ENCODE measurements at regions not wholly inside any gene's neighbourhood (a gene's known extent, or its start where the extent isn't known, plus 50 kb on each side); places are given as distances from the start of the nearest gene placed in this dataset.

GRCh38 chr2:14684516-14684915, 52.0 kb downstream of the LRATD1 start:
- H3K4me3 Mint-ChIP-seq: no peak overlapping the region
- H3K36me3 Mint-ChIP-seq (ENCODE audit: low read depth): no peaks in the 10 kb centered on the region
- DNase-seq: no peak
- H3K9me3 Mint-ChIP-seq: peaks cover 9% of the 10 kb centered on the region
- H3K27ac Mint-ChIP-seq: no peak overlapping the region
- no peaks in the 10 kb centered on the region for H3K4me1 Mint-ChIP-seq (ENCODE audit: low read depth)
- no peaks in the 10 kb centered on the region for H3K27me3 Mint-ChIP-seq

DNA sequence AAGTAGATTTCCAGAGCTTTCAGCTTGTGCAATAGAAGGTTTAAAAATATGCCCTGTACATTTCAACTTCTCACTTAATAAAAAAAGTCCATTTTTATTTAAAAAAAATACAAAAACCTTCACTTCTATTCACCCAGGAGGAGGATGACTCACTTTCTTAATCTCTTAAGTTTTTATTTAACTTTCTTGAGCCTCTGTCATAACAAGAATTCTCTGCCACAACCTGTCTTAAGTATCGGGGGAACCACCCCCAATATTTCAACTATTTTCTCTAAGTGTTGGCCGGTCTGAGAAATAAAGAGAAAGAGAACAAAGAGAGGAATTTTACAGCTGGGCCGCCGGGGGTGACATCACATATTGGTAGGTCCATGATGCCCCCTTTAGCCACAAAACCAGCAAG, 58.4 kb downstream of the LRATD1 start:
- Mint-ChIP-seq H3K4me1 (ENCODE audit: low read depth) (no peaks in the 10 kb centered on the region), H3K36me3 (ENCODE audit: low read depth) (no peaks in the 10 kb centered on the region), H3K27ac (no peak overlapping the region), H3K9me3 (peaks cover 22% of the 10 kb centered on the region), H3K27me3 (no peaks in the 10 kb centered on the region), H3K4me3 (no peak overlapping the region)
- DNase-seq: no peak

GRCh38 chr2:14693874-14694273, 61.4 kb downstream of the LRATD1 start:
- Mint-ChIP-seq H3K27ac (no peak overlapping the region), H3K9me3 (peaks cover 15% of the 10 kb centered on the region), H3K4me1 (ENCODE audit: low read depth) (no peaks in the 10 kb centered on the region), H3K4me3 (no peak overlapping the region), H3K27me3 (no peaks in the 10 kb centered on the region), H3K36me3 (ENCODE audit: low read depth) (no peaks in the 10 kb centered on the region)
- DNase-seq: no peak

DNA sequence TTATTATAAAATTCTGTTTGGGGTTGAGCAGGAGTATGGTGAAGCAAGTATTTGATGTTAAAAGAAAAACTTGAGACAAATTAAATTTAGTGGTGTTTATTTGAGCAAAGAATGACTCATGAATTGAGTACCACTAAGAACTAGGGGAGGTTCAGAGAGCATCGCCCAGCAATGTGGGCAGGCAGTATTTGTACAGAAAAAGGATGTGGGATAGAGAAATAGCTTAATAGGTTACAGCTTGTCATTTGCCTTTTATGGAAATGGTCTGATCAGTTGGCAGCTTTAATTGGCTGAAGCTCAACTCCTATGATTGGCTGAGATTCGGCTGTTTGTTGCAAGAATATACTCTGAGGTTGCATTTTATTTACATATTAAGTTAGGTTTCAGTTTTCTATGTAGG, 68.2 kb downstream of the LRATD1 start:
- Mint-ChIP-seq H3K4me1 (ENCODE audit: low read depth) (no peaks in the 10 kb centered on the region), H3K27me3 (no peaks in the 10 kb centered on the region), H3K27ac (no peak overlapping the region), H3K4me3 (no peak overlapping the region), H3K9me3 (no peaks in the 10 kb centered on the region), H3K36me3 (ENCODE audit: low read depth) (no peaks in the 10 kb centered on the region)
- DNase-seq: no peak

DNA sequence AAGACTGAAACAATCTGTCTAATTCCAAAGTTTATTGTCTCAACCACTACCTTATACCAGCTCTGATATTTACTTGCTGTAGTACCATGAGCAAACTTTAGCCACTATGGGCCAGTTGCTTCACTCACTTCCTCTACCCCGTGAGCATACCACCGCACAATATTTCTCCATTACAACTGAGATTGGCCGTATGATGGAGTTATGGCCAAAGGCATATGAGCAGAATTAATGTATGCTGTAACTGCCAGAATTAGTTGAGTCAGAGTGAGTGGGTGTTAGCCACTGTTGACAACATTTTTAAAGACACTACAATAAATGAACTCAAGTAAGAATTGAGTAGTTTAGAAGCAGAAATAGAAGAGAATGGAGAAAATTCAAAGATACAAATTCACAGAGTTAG, 69.7 kb downstream of the LRATD1 start:
- Mint-ChIP-seq H3K36me3 (ENCODE audit: low read depth) (no peaks in the 10 kb centered on the region), H3K9me3 (peaks cover 2% of the 10 kb centered on the region), H3K4me1 (ENCODE audit: low read depth) (no peaks in the 10 kb centered on the region), H3K27me3 (no peaks in the 10 kb centered on the region), H3K27ac (no peak overlapping the region), H3K4me3 (no peak overlapping the region)
- DNase-seq: no peak

DNA sequence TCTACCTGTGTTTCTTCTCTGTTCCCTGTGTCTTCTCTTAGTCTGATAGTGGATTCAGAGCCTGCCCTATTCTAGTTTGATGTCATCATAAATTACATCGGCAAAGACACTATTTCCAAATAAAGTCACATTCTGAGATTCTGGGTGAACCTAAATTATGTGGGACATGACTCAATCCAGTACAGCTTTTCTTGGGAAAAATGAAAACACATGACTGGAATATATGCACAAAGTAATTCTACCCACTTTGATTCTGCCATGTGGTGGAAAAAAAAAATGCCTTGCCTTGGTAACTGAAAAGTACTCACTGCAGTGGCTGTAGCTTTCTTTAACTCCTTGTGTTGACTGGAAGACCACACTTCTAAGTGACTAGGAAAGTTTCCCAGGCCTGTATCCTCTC, 73.7 kb downstream of the LRATD1 start:
- Mint-ChIP-seq H3K4me3 (no peak overlapping the region), H3K9me3 (peaks cover 2% of the 10 kb centered on the region), H3K27me3 (no peaks in the 10 kb centered on the region), H3K27ac (no peak overlapping the region), H3K4me1 (ENCODE audit: low read depth) (no peaks in the 10 kb centered on the region), H3K36me3 (ENCODE audit: low read depth) (no peaks in the 10 kb centered on the region)
- DNase-seq: no peak

DNA sequence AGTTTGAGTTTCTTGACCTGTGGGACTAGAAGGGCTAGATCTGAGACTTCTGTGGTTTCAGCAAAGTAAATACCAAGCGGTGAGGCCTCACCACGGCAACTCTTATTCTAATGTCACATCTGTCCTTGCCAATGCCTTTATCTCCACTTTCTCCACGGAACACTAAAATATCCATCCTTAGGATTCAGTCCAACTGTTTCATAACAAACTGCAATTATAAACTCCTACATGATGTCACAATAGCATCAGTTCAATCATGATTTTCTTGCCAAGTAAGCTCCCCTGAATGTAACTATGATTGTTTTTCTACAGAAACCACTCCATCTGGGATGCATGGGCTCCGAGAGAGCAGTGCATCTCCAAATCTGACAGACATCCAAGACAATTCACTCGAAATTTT, 79.6 kb downstream of the LRATD1 start:
- Mint-ChIP-seq H3K4me3 (no peak overlapping the region), H3K4me1 (ENCODE audit: low read depth) (no peaks in the 10 kb centered on the region), H3K36me3 (ENCODE audit: low read depth) (no peaks in the 10 kb centered on the region), H3K27ac (no peak overlapping the region), H3K27me3 (no peaks in the 10 kb centered on the region), H3K9me3 (no peaks in the 10 kb centered on the region)
- no peak for DNase-seq

DNA sequence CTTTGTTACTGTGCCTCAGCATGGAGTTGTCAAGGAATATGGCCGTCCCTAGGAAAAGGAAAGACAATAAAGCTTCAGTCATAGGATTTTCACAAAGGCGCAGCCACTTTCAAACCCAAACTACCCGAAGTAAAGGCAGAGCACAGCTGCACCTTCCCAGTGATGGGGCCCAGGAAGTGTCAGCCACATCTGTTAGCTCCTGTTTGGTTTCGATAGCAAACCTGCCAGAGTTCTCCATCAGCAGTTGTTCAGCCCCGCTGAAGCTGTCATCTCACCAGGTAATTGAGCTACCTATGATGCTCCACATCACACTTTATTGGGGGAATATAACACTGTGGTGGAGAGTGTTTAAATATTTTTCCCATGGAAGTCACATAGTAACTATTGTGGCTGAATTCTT, 80.7 kb downstream of the LRATD1 start:
- no peaks in the 10 kb centered on the region for H3K27me3 Mint-ChIP-seq
- no peak overlapping the region for H3K27ac Mint-ChIP-seq
- no peaks in the 10 kb centered on the region for H3K4me1 Mint-ChIP-seq (ENCODE audit: low read depth)
- no peaks in the 10 kb centered on the region for H3K9me3 Mint-ChIP-seq
- H3K4me3 Mint-ChIP-seq: no peak overlapping the region
- no peaks in the 10 kb centered on the region for H3K36me3 Mint-ChIP-seq (ENCODE audit: low read depth)
- no peak for DNase-seq

- Mint-ChIP-seq H3K4me3 (no peak overlapping the region), H3K4me1 (ENCODE audit: low read depth) (no peaks in the 10 kb centered on the region), H3K27me3 (no peaks in the 10 kb centered on the region), H3K27ac (no peak overlapping the region), H3K36me3 (ENCODE audit: low read depth) (no peaks in the 10 kb centered on the region), H3K9me3 (no peaks in the 10 kb centered on the region)
- no peak for DNase-seq
Measured at GRCh38 chr2:14715600-14715999, 83.1 kb downstream of the LRATD1 start.

GRCh38 chr2:14716319-14716718, 83.8 kb downstream of the LRATD1 start:
- DNase-seq: no peak
- H3K36me3 Mint-ChIP-seq (ENCODE audit: low read depth): no peaks in the 10 kb centered on the region
- no peak overlapping the region for H3K27ac Mint-ChIP-seq
- no peak overlapping the region for H3K4me3 Mint-ChIP-seq
- H3K9me3 Mint-ChIP-seq: no peaks in the 10 kb centered on the region
- H3K27me3 Mint-ChIP-seq: no peaks in the 10 kb centered on the region
- no peaks in the 10 kb centered on the region for H3K4me1 Mint-ChIP-seq (ENCODE audit: low read depth)

- Mint-ChIP-seq H3K4me1 (ENCODE audit: low read depth) (no peaks in the 10 kb centered on the region), H3K36me3 (ENCODE audit: low read depth) (no peaks in the 10 kb centered on the region)
Measured at GRCh38 chr2:14717131-14717530, 84.6 kb downstream of the LRATD1 start.

DNA sequence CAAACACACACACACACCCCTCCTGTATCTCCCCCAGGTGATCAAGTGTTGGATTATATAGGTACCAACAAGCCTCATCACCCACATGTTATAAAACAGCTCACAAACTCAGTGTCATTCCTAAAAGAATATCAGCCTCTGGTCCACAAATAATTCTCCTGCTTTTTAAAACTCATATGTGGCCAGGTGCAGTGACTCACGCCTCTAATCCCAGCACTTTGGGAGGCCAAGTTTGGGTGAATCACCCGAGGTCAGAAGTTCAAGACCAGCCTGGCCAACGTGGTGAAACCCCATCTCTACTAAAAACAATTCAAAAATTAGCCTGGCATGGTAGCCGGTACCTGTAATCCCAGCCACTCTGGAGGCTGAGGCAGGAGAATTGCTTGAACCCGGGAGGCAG, 87.8 kb downstream of the LRATD1 start:
- Mint-ChIP-seq H3K27ac (no peak overlapping the region), H3K9me3 (no peaks in the 10 kb centered on the region), H3K36me3 (ENCODE audit: low read depth) (no peaks in the 10 kb centered on the region), H3K4me1 (ENCODE audit: low read depth) (no peaks in the 10 kb centered on the region), H3K4me3 (no peak overlapping the region), H3K27me3 (no peaks in the 10 kb centered on the region)
- no peak for DNase-seq

More at GRCh38 chr2:14717131-14717530, 84.6 kb downstream of the LRATD1 start:
- DNase-seq: no peak
- H3K4me3 Mint-ChIP-seq: no peak overlapping the region
- H3K27ac Mint-ChIP-seq: no peak overlapping the region
- no peaks in the 10 kb centered on the region for H3K9me3 Mint-ChIP-seq
- H3K27me3 Mint-ChIP-seq: no peaks in the 10 kb centered on the region

DNA sequence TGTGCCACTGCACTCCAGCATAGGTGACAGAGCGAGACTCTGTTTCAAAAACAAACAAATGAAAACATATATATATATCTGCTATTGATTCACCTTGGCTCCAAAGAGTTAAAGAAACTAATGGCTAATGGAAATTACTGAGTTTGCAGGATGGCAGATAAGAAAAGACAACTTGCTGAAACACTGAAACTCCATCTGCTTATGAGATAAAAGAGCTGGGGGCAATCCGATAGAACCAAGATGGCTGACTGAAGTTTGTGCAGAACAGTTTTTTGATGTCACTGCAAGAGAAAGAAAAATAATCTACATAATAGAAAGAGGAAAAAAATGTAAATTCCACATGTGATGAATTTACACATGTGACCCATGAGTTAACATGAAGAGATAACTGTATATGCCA, 88.2 kb downstream of the LRATD1 start:
- no peak for DNase-seq
- H3K36me3 Mint-ChIP-seq (ENCODE audit: low read depth): no peaks in the 10 kb centered on the region
- no peaks in the 10 kb centered on the region for H3K27me3 Mint-ChIP-seq
- no peak overlapping the region for H3K27ac Mint-ChIP-seq
- no peaks in the 10 kb centered on the region for H3K9me3 Mint-ChIP-seq
- H3K4me3 Mint-ChIP-seq: no peak overlapping the region
- no peaks in the 10 kb centered on the region for H3K4me1 Mint-ChIP-seq (ENCODE audit: low read depth)

DNA sequence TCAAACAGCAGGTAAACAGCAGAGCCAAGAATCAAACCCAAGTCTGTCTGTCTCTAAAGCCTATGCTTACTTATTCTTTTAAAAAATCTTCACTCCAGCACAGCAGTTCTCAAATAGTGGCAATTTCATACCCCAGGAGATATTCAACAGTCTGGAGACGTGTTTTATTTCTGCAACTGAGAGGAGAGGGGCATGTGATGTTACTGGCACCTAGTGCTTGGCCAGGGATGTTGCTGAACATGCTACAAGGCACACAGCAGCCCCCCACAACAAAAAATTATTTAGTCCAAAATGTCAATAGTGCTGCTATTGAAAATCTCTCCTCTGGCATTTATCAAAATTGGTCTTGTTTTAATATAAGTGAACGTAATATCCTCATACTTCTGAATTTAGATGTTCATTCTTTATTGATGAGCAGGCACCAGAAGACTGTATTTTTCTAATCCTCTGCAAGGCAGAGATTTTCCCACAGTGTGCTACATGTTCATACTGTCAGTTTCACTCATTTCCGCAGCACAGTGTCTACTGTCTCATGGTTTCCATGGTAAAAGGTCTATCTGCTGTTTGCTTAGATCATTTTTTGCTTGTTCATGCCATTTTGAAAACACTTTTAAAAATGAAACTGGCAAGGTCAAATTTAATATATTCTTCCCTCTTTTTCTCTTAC, 90.5 kb downstream of the LRATD1 start:
- no peak for DNase-seq
- Mint-ChIP-seq H3K4me1 (ENCODE audit: low read depth) (no peaks in the 10 kb centered on the region), H3K4me3 (no peak overlapping the region), H3K27ac (no peak overlapping the region), H3K36me3 (ENCODE audit: low read depth) (no peaks in the 10 kb centered on the region), H3K9me3 (no peaks in the 10 kb centered on the region), H3K27me3 (no peaks in the 10 kb centered on the region)

GRCh38 chr2:14723684-14724083, 91.2 kb downstream of the LRATD1 start:
- Mint-ChIP-seq H3K4me1 (ENCODE audit: low read depth) (no peaks in the 10 kb centered on the region), H3K36me3 (ENCODE audit: low read depth) (no peaks in the 10 kb centered on the region), H3K4me3 (no peak overlapping the region), H3K27me3 (no peaks in the 10 kb centered on the region), H3K9me3 (no peaks in the 10 kb centered on the region), H3K27ac (no peak overlapping the region)
- no peak for DNase-seq

- H3K9me3 Mint-ChIP-seq: no peaks in the 10 kb centered on the region
- H3K27me3 Mint-ChIP-seq: no peaks in the 10 kb centered on the region
- H3K4me1 Mint-ChIP-seq (ENCODE audit: low read depth): no peaks in the 10 kb centered on the region
- DNase-seq: no peak
- H3K4me3 Mint-ChIP-seq: no peak overlapping the region
- no peak overlapping the region for H3K27ac Mint-ChIP-seq
- H3K36me3 Mint-ChIP-seq (ENCODE audit: low read depth): no peaks in the 10 kb centered on the region
Measured at GRCh38 chr2:14735696-14736095, 103.2 kb downstream of the LRATD1 start.

All from activated T-cell treated with anti-CD3 and anti-CD28 coated beads, Interleukin-2, amount 50 U/mL, for 24 hours (primary cell).